Left ventricle myocardium inferior (tissue), 1 donor: ENCODE measurements at regions not wholly inside any gene's neighbourhood (a gene's known extent, or its start where the extent isn't known, plus 50 kb on each side); places are given as distances from the start of the nearest gene placed in this dataset.

Source experiments
- DNase-seq: peaks from one replicate; pipeline ENCODE4 v3.0.0-alpha.2; 2020
- H3K27ac ChIP-seq: fragments of 200-600 bp; replicated peaks from 2 replicates; pipeline ENCODE4 v1.8.0; 2021
- H3K27me3 ChIP-seq: fragments of 200-600 bp; 2 replicates; pipeline ENCODE4 v1.8.0; 2021; ENCODE audit warnings: low read depth
- H3K36me3 ChIP-seq: fragments of 200-600 bp; 2 replicates; pipeline ENCODE4 v1.8.0; 2021
- H3K4me1 ChIP-seq: fragments of 200-600 bp; 2 replicates; pipeline ENCODE4 v1.8.0; 2021
- H3K4me3 ChIP-seq: fragments of 200-600 bp; 2 replicates; pipeline ENCODE4 v1.8.0; 2021; ENCODE audit warnings: mild to moderate bottlenecking, moderate library complexity
- H3K9me3 ChIP-seq: fragments of 200-600 bp; replicated peaks from 2 replicates; pipeline ENCODE4 v1.8.0; 2021
- CTCF ChIP-seq: fragments of 200-600 bp; IDR thresholded peaks from 2 replicates; pipeline ENCODE4 v1.8.0; 2021; ENCODE audit warnings: antibody characterized with exemption, mild to moderate bottlenecking, borderline replicate concordance
- intact Hi-C: fragments of 100-400 bp; cut with micrococcal nuclease; formaldehyde crosslinking; loops from one replicate; pipeline ENCODE4 v1.11.0; 2022
- donor health status: DM: no; HTN: yes; CAD: no; lungs with severe emphysema.

- DNase-seq, result no peak
- Histone ChIP-seq H3K4me1 (peaks cover 100% of the 10 kb centered on the region), H3K4me3 (peak overlapping the region; percentile 18), H3K36me3 (peaks cover 16% of the 10 kb centered on the region), H3K9me3 (no peaks in the 10 kb centered on the region), H3K27me3 (no peaks in the 10 kb centered on the region), H3K27ac (peak overlapping the region; percentile 82)
- intact Hi-C loops, result no loop called here
- no peak for TF ChIP-seq CTCF
These were observed 57.4 kb downstream of the ZBTB38 start for GRCh38 chr3:141425523-141426233.

- Histone ChIP-seq H3K27me3 (no peaks in the 10 kb centered on the region), H3K4me3 (peak overlapping the region; percentile 18), H3K27ac (peak overlapping the region; percentile 82), H3K36me3 (peaks cover 18% of the 10 kb centered on the region), H3K4me1 (peaks cover 100% of the 10 kb centered on the region), H3K9me3 (no peaks in the 10 kb centered on the region)
- peak; percentile 86 for DNase-seq
- TF ChIP-seq CTCF, result no peak
- intact Hi-C loops, result no loop called here
These were observed 58.2 kb downstream of the ZBTB38 start for GRCh38 chr3:141426404-141427034.

- no peak for DNase-seq
- peak overlapping the region; percentile 82 for H3K27ac ChIP-seq
- no peak overlapping the region for H3K4me3 ChIP-seq
- no peaks in the 10 kb centered on the region for H3K9me3 ChIP-seq
- no peaks in the 10 kb centered on the region for H3K27me3 ChIP-seq
- peaks cover 18% of the 10 kb centered on the region for H3K36me3 ChIP-seq
- TF ChIP-seq CTCF, result no peak
- intact Hi-C loops, result no loop called here
- peaks cover 100% of the 10 kb centered on the region for H3K4me1 ChIP-seq
These were observed 59.1 kb upstream of the RASA2 start for GRCh38 chr3:141427764-141428163.

- Histone ChIP-seq H3K27me3 (no peaks in the 10 kb centered on the region), H3K4me1 (peaks cover 100% of the 10 kb centered on the region), H3K9me3 (no peaks in the 10 kb centered on the region), H3K27ac (peak overlapping the region; percentile 82), H3K36me3 (peaks cover 18% of the 10 kb centered on the region), H3K4me3 (peak overlapping the region; percentile 39)
- TF ChIP-seq CTCF, result no peak
- peak; percentile 42 for DNase-seq
- intact Hi-C loops, result no loop called here
These were observed 57.3 kb upstream of the RASA2 start for GRCh38 chr3:141429371-141430035.

GRCh38 chr3:141430316-141430715, 56.5 kb upstream of the RASA2 start:
- TF ChIP-seq CTCF, result no peak
- Histone ChIP-seq H3K4me1 (peaks cover 100% of the 10 kb centered on the region), H3K27ac (peak overlapping the region; percentile 82), H3K9me3 (no peaks in the 10 kb centered on the region), H3K27me3 (no peaks in the 10 kb centered on the region), H3K4me3 (peak overlapping the region; percentile 39), H3K36me3 (peaks cover 18% of the 10 kb centered on the region)
- intact Hi-C loops, result no loop called here
- DNase-seq, result no peak
